Hematopoietic multipotent progenitor cell treated with erythropoietin and hydrocortisone succinate and interleukin-3 and kit ligand, for 6 days (in vitro differentiated cells): ENCODE measurements at regions not wholly inside any gene's neighbourhood (a gene's known extent, or its start where the extent isn't known, plus 50 kb on each side); places are given as distances from the start of the nearest gene placed in this dataset.
"Not testable (repeated sequence)": the region's sequence is repeated elsewhere in the genome, so short reads cannot be mapped to it uniquely, and the experiment has no call there.

Experiments used
- DNase-seq: peaks from one replicate; pipeline ENCODE4 v3.0.0-alpha.2; 2015

GRCh38 chr16:65579050-65579449 lies 457.2 kb upstream of the CDH11 start:
- no peak for DNase-seq

- peak; percentile 2 for DNase-seq
Observed at GRCh38 chr16:65576631-65577030, 454.8 kb upstream of the CDH11 start.

DNA sequence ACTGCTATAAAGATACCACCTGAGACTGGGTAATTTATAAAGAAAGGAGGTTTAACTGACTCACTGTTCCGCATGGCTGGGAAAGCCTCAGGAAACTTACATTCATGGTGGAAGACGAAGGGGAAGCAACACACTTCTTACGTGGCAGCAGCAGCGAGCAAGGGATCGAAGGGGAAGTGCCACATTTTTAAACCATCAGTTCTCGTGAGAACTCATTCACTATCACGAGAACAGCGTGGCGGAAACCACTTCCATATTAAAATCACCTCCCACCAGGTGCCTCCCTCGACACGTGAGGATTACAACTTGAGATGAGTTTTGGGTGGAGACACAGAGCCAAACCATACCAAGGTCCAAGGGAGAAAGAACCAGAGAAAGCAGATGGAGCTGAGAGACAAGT lies 454.3 kb upstream of the CDH11 start:
- DNase-seq: no peak

- no peak for DNase-seq
Observed at GRCh38 chr16:65574326-65574966, 452.6 kb upstream of the CDH11 start.

DNA sequence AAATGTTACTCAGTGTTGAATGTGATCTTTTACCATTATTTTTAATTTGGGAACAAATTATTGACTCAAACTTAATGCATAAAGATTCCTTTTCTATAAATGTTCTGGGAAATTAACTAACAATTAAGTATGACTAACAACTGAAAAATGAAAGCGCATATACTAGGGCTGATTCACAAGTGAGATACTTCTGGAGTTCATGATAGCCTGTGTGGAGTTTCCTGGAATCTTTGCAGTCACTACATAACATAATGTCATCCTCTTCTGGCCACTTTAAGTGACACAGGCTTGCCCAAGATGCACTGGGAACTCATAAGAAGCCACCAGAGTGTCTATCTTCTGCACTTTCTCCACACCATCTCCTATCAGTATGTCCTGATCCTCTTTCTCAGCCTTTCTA lies 450.3 kb upstream of the CDH11 start:
- no peak for DNase-seq

DNA sequence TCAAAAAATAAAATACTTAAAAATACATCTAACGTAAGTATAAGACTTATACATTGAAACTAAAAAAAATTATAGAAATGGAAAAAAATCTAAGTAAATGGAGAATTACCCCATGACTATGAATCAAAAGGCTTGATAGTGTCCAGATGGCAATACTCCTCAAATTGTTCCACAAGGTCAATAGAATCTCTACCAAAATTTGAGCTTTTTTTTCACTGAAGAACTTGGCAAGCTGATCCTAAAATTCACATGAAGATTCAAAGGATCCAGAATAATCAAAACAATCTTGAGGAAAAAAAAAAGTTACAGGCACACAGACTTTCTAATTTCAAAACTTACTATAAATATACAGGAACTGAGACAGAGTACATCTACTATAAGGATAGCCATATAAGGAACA lies 448.4 kb upstream of the CDH11 start:
- DNase-seq: no peak

- no peak for DNase-seq
Observed at GRCh38 chr16:65559846-65560245, 438.0 kb upstream of the CDH11 start.

DNA sequence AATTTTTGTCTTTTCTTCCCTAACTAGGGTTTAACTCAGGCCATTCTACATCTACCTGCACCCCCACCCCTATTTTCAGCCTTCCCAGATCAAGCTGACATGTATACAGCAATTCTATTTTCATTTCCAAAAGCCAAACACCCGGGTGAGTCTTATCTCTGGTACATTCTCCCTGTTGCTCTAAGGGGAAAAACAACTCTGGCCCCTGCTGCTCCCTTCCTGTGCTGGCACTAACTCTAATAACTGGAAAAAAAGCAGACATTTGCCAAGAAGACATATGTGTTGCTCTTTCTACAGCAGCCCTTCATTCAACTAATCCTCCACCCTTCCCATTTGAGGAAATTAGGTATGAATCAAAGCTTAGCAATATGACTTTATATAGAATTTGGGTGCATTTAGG lies 427.8 kb upstream of the CDH11 start:
- DNase-seq: not testable (repeated sequence)

GRCh38 chr16:65548470-65548869 lies 426.6 kb upstream of the CDH11 start:
- DNase-seq: no peak

- no peak for DNase-seq
Observed at GRCh38 chr16:65547772-65548446, 426.0 kb upstream of the CDH11 start.

GRCh38 chr16:65546353-65546791 lies 424.5 kb upstream of the CDH11 start:
- DNase-seq: no peak

DNA sequence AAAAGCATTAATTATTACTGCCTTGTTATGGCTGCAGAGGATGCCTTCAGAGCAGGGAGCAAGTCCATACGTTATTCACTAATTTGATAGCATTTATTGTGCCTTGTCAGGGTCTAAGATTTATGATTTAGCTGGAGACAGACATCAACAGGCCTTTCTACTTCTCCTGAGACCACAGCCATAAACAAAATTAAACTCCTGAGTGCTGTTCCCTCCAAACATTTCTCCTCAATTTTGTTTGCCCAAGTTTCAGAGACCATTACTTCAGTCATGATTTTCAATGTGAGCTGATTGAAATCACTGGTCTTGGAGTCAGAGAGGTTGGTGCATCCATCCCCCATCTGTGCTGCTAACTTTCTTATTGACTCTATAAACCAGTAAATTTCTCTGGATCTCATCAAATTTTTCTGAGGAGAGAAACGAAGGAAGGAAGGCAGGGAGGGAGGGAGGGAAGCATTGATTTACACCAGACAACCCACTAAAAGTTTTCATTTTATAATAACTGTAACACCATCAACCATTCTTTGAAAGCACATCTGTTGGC lies 423.6 kb upstream of the CDH11 start:
- DNase-seq: no peak

DNA sequence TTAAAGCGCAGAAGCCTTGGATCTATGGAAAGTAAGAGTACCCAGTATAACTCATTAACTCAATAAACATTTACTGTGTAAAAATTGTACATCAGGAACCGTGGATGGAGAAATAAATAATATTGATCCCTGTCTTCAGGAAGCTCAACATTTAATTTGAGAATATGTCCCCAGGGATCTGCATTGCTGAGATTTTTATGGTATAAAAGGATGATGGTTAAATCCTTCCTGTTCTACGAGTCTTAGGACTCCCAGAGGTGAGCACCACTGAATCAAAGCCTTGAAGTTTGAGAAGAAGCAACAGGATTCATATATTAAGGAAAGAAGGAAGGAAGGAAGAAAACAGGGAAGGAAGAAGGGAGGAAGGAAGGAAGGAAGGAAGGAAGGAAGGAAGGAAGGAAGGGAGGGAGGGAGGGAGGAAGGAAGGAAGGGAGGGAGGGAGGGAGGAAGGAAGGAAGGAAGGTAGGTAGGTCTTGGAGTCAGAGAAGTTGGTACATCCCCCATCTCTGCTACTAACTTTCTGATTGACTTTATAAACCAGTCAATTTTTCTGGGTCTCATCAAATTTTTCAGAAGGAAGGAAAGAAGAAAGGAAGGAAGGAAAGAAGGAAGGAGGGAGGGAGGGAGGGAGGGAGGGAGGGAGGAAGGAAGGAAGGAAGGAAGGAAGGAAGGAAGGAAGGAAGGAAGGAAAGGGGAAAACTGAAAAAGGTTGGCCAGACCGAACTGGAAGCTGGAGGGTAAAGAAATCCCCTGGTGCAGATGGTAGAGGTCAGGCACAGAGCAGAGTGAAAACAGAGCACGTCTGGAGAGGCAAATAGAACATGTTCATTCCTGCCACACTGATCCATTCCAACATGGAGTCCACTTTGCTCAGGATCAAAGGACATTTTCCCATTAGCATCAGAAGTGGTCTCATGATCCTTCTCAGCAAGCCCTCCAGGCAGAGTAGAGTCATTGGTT lies 422.2 kb upstream of the CDH11 start:
- DNase-seq: no peak

- no peak for DNase-seq
Observed at GRCh38 chr16:65541646-65542045, 419.8 kb upstream of the CDH11 start.

DNA sequence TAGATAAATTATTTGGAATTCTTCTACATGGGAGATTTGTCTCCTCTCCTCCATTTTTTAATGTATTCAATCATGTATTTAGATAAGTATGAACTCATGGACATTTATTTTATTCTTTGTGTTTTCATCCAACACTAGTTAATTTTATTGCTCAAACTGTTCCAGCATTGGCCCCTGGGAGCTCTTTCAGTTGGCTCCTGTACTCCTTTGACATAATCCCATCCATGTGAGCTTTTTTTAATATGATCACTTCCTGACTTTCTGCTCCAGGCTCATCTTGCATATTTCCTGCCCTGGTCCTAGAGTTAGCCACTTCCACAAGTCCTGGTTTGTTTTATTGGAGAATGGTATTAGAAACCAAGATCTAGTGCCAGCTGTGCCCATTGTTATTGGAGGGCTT lies 419.0 kb upstream of the CDH11 start:
- no peak for DNase-seq

DNA sequence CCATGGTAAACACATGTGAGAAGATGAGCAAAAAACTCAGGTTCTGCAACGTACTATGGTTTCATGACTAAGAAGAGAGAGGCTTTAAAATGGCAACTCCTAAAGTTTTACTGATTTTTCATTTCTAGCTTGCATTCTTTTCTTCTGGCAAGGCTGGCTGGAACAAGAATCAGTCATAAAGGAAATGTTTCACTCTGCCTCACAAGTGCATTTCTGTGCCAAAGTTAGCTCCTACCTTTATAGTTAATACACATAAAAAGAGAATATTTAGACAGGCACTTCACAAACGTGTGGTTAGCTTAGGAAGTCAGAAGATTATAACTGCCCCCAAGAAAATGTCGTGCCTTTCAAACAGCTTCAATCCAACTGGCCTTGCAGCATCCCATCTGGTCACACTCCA lies 417.1 kb upstream of the CDH11 start:
- no peak for DNase-seq

DNA sequence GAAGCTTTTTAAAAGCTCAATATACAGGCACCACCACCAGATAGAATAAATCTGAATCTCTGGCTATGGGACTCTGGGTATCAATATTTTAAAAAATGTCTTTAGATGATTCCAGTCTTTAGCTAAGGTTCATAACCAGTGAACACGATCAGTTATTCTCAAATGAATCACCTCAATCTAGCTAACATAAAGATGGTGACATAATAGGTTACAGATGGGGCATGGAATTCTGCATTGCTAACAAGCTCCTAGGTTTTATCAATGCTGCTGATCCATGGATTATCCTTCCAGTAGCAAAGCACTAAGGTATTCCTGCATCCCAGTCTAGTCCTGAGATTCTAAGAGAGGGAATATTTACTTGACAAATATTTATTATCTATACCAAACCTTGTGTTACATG lies 415.5 kb upstream of the CDH11 start:
- DNase-seq: no peak

- DNase-seq: no peak
Observed at GRCh38 chr16:65534121-65534528, 412.3 kb upstream of the CDH11 start.

- DNase-seq: no peak
Observed at GRCh38 chr16:65532846-65533245, 411.0 kb upstream of the CDH11 start.

GRCh38 chr16:65532258-65532657 lies 410.4 kb upstream of the CDH11 start:
- DNase-seq: no peak

GRCh38 chr16:65531475-65531874 lies 409.6 kb upstream of the CDH11 start:
- no peak for DNase-seq

DNA sequence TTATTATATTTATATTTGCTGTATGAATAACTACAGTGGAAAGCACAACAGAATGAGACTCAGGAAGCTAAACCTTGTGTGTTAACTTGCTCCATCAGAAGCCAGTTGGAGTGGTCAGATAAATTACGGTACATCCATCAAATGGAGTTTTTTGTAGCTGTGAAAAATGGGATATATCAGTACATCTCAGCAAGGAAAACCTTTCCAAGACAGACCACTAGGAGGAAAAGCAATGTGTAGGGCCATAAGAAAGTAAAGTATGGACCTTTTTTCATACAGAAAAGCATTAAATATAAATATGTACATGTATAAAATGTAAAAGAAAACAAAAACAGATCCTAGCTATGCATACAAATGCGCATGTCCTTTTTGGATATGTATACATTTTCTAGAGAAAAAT lies 403.8 kb upstream of the CDH11 start:
- DNase-seq: no peak

- DNase-seq: no peak
Observed at GRCh38 chr16:65524997-65525396, 403.1 kb upstream of the CDH11 start.
